ENCODE measurements at regions not wholly inside any gene's neighbourhood (a gene's known extent, or its start where the extent isn't known, plus 50 kb on each side); places are given as distances from the start of the nearest gene placed in this dataset.

GRCh38 chr7:41108821-41109220 is 594.1 kb downstream of the INHBA start:
- TF ChIP-seq CTCF (IDR thresholded peaks at IDR 0.05; ENCODE audit: insufficient read depth, low read depth, low read length, missing control alignments): no peak
- DNase-seq (ENCODE audit: low read depth): no peak
- H3K4me3 ChIP-seq (ENCODE audit: low read length): no peak overlapping the region

- DNase-seq (ENCODE audit: low read depth): peak; percentile 92
- H3K4me3 ChIP-seq (ENCODE audit: low read length): no peak overlapping the region
- no peak for TF ChIP-seq CTCF (IDR thresholded peaks at IDR 0.05; ENCODE audit: insufficient read depth, low read depth, low read length, missing control alignments)
These were observed 594.9 kb downstream of the INHBA start for GRCh38 chr7:41107938-41108448.

- no peak overlapping the region for H3K4me3 ChIP-seq (ENCODE audit: low read length)
- peak; percentile 98 for DNase-seq (ENCODE audit: low read depth)
- no peak for TF ChIP-seq CTCF (IDR thresholded peaks at IDR 0.05; ENCODE audit: insufficient read depth, low read depth, low read length, missing control alignments)
These were observed 595.5 kb downstream of the INHBA start for GRCh38 chr7:41107330-41107937.

GRCh38 chr7:41104631-41105030 is 598.3 kb downstream of the INHBA start:
- DNase-seq (ENCODE audit: low read depth): no peak
- no peak for TF ChIP-seq CTCF (IDR thresholded peaks at IDR 0.05; ENCODE audit: insufficient read depth, low read depth, low read length, missing control alignments)
- H3K4me3 ChIP-seq (ENCODE audit: low read length): no peak overlapping the region

- TF ChIP-seq CTCF (IDR thresholded peaks at IDR 0.05; ENCODE audit: insufficient read depth, low read depth, low read length, missing control alignments): no peak
- DNase-seq (ENCODE audit: low read depth): peak; percentile 88
- H3K4me3 ChIP-seq (ENCODE audit: low read length): no peak overlapping the region
These were observed 599.6 kb downstream of the INHBA start for GRCh38 chr7:41103331-41103730.

GRCh38 chr7:41098846-41099245 is 604.0 kb downstream of the INHBA start:
- no peak for TF ChIP-seq CTCF (IDR thresholded peaks at IDR 0.05; ENCODE audit: insufficient read depth, low read depth, low read length, missing control alignments)
- DNase-seq (ENCODE audit: low read depth): no peak
- H3K4me3 ChIP-seq (ENCODE audit: low read length): no peak overlapping the region

- TF ChIP-seq CTCF (IDR thresholded peaks at IDR 0.05; ENCODE audit: insufficient read depth, low read depth, low read length, missing control alignments): no peak
- no peak for DNase-seq (ENCODE audit: low read depth)
- no peak overlapping the region for H3K4me3 ChIP-seq (ENCODE audit: low read length)
These were observed 604.5 kb downstream of the INHBA start for GRCh38 chr7:41098402-41098801.
